Pulmonary artery endothelial cell (primary cell): ENCODE measurements at regions not wholly inside any gene's neighbourhood (a gene's known extent, or its start where the extent isn't known, plus 50 kb on each side); places are given as distances from the start of the nearest gene placed in this dataset.

Experiments
- DNase-seq: peaks from one replicate; pipeline ENCODE4 v3.0.0-alpha.2; 2011; ENCODE audit warnings: low read depth, low spot score

DNA sequence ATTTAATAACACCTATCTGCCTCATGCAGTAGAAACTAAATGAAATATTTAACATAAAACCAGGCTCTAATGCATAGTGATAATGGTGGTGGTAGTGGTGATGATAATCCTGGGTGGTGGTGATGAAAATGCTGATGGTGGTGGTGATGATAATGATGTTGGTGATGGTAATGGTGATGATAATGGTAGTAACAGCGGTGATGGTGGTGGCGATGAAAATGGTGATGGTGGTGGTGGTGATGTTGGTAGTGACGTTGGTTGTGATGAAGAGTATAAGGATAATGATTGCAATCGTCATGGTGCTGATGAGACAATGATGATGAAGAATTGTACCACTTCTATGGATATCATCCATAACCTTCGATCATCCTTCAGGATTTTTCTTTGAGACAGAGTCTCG lies 173.7 kb upstream of the CDH11 start:
- DNase-seq: no peak

GRCh38 chr16:65294708-65295107 lies 172.8 kb upstream of the CDH11 start:
- no peak for DNase-seq

GRCh38 chr16:65294165-65294564 lies 172.3 kb upstream of the CDH11 start:
- no peak for DNase-seq

DNA sequence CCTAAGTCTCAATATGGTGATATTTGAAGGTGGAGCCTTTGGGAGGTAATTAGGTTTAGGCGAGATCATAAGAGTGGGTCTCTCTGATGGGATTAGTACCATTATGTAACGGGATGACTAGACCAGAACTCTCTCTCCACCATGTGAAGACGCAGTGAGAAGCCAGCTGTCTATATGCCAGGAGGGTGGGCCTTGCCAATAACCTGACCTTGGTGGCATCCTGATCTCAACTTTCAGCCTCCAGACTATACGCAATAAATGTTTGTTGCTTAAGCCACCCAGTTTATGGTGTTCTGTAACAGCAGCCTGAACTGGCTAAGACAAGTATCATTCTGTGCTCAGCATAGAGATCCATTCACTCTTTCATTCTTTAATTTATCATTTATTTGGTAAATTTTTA lies 167.2 kb upstream of the CDH11 start:
- no peak for DNase-seq

- no peak for DNase-seq
Measured at GRCh38 chr16:65287307-65287706, 165.4 kb upstream of the CDH11 start.

- DNase-seq: no peak
Measured at GRCh38 chr16:65285128-65286048, 163.5 kb upstream of the CDH11 start.

GRCh38 chr16:65284626-65285025 lies 162.8 kb upstream of the CDH11 start:
- DNase-seq: no peak

GRCh38 chr16:65283181-65283651 lies 161.4 kb upstream of the CDH11 start:
- no peak for DNase-seq

GRCh38 chr16:65281586-65281985 lies 159.7 kb upstream of the CDH11 start:
- DNase-seq: no peak

GRCh38 chr16:65280845-65281512 lies 159.1 kb upstream of the CDH11 start:
- no peak for DNase-seq

- no peak for DNase-seq
Measured at GRCh38 chr16:65279576-65279975, 157.7 kb upstream of the CDH11 start.

- DNase-seq: no peak
Measured at GRCh38 chr16:65278874-65279273, 157.0 kb upstream of the CDH11 start.

- DNase-seq: no peak
Measured at GRCh38 chr16:65274566-65274965, 152.7 kb upstream of the CDH11 start.

GRCh38 chr16:65272699-65273414 lies 151.0 kb upstream of the CDH11 start:
- no peak for DNase-seq

GRCh38 chr16:65271996-65272395 lies 150.1 kb upstream of the CDH11 start:
- DNase-seq: no peak

- DNase-seq: no peak
Measured at GRCh38 chr16:65268331-65268730, 146.5 kb upstream of the CDH11 start.

DNA sequence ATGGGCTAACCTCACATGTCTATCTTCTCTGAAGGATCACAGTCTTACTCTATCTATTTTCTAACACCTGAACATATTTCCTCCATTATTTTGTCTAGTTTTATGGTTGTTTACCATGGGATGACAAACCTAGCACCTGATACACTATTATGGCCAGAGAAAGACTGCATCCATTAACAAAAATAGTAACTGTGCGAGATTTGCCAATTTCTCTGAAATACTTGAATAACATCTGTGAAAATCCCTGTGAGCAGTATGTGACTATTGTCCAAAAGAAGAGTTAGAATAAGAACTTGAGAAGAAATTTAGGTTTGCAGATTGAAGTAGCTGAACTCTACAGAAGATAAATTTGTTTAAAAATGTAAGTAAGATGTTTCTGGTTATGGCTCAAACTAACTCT lies 142.0 kb upstream of the CDH11 start:
- no peak for DNase-seq

DNA sequence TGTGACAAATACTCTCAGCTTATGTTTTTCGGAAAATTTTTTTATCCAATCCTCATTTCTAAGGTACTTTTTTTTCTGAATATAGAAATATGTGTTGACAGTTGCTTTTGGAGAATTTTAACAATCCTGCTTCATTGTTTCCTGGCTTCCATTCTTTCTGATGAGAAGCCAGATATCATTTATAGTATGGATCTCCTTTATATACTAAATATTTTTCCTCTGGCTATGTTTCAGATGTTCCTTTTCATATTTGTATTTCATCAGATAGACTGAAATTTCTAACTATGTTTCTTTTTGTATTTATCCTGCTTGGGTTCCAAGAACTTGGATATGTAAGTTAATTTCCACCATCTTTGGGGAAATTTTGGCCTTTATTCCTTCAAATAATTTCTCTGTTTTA lies 138.9 kb upstream of the CDH11 start:
- DNase-seq: no peak

GRCh38 chr16:65254144-65254543 lies 132.3 kb upstream of the CDH11 start:
- DNase-seq: no peak

GRCh38 chr16:65249768-65250167 lies 127.9 kb upstream of the CDH11 start:
- no peak for DNase-seq

- DNase-seq: no peak
Measured at GRCh38 chr16:65244787-65245186, 122.9 kb upstream of the CDH11 start.
